Natural killer cell (primary cell): ENCODE measurements at regions not wholly inside any gene's neighbourhood (a gene's known extent, or its start where the extent isn't known, plus 50 kb on each side); places are given as distances from the start of the nearest gene placed in this dataset.

ENCODE experiments used
- ATAC-seq, 3 donors: fragments of 150-1000 bp in 2 of 3; fragments of 200-7000 bp in 1 of 3; cut with Tn5 transposase; 1 replicate in 1 of 3; 2 replicates in 2 of 3; pipeline ENCODE4 v1.10.0; 2021; ENCODE audit warnings: mild to moderate bottlenecking in 2 of 3, moderate library complexity in 2 of 3
- DNase-seq, 2 donors: peaks; one replicate each; pipeline versions ENCODE4 v3.0.0 to v3.0.0-alpha.2; 2013 to 2021; ENCODE audit warnings: mixed read lengths in 1 of 2
- H3K27ac ChIP-seq: one replicate; pipeline ENCODE4 v1.5.1; 2013; ENCODE audit warnings: mild to moderate bottlenecking, low read length
- H3K27me3 ChIP-seq: one replicate; pipeline ENCODE4 v1.6.1; 2013; ENCODE audit warnings: low read length; ENCODE audit not compliant: control insufficient read depth, insufficient read depth
- H3K36me3 ChIP-seq: one replicate; pipeline ENCODE4 v1.6.1; 2013; ENCODE audit warnings: low read length; ENCODE audit not compliant: control insufficient read depth, insufficient read depth
- H3K4me1 ChIP-seq: one replicate; pipeline ENCODE4 v1.6.1; 2013; ENCODE audit warnings: low read length; ENCODE audit not compliant: control insufficient read depth, insufficient read depth
- H3K4me3 ChIP-seq: one replicate; pipeline ENCODE4 v1.5.1; 2013; ENCODE audit warnings: low read length
- H3K9me3 ChIP-seq: one replicate; pipeline ENCODE4 v1.6.1; 2013; ENCODE audit warnings: low read length; ENCODE audit not compliant: control insufficient read depth, insufficient read depth
- H3K27ac Mint-ChIP-seq, 2 donors: one replicate each; pipeline ENCODE4 v1.8.0; 2022; ENCODE audit warnings: mild to moderate bottlenecking in 2 of 2, mixed read lengths in 2 of 2, moderate library complexity in 1 of 2
- H3K27me3 Mint-ChIP-seq, 2 donors: one replicate each; pipeline ENCODE4 v1.8.0; 2022; ENCODE audit warnings: low read depth in 2 of 2, mixed read lengths in 2 of 2
- H3K36me3 Mint-ChIP-seq: one replicate; pipeline ENCODE4 v1.8.0; 2022; ENCODE audit warnings: mixed read lengths
- H3K4me1 Mint-ChIP-seq, 2 donors: one replicate each; pipeline ENCODE4 v1.8.0; 2022; ENCODE audit warnings: mixed read lengths in 2 of 2
- H3K4me3 Mint-ChIP-seq: one replicate; pipeline ENCODE4 v1.8.0; 2022; ENCODE audit warnings: mild to moderate bottlenecking, moderate library complexity, mixed read lengths
- H3K9me3 Mint-ChIP-seq, 2 donors: one replicate each; pipeline ENCODE4 v1.8.0; 2022; ENCODE audit warnings: mixed read lengths in 2 of 2
- CTCF ChIP-seq: fragments of 200-600 bp; IDR thresholded peaks from one replicate; pipeline ENCODE4 v1.8.0; 2022; ENCODE audit warnings: antibody characterized with exemption
- WGBS: methylation state at CpG from one replicate; pipeline ENCODE4 v1.1.7; 2013; ENCODE audit warnings: missing lambda C conversion rate; ENCODE audit not compliant: insufficient coverage; 5-methylcytosine and 5-hydroxymethylcytosine counted together
- intact Hi-C: fragments of 100-400 bp; cut with micrococcal nuclease; formaldehyde crosslinking; loops from one replicate; pipeline ENCODE4 v1.14.2; 2022

GRCh38 chr2:217468042-217468830 lies 534.6 kb downstream of the TNS1 start:
- whole genome bisulfite sequencing: 83% methylated on average over 1 of the region's 2 CpGs
- Mint-ChIP-seq H3K27me3 (peaks cover 5 to 7% of the 10 kb centered on the region in 2 donors), H3K4me1 (no peaks in the 10 kb centered on the region), H3K9me3 (no peaks in the 10 kb centered on the region), H3K36me3 (no peaks in the 10 kb centered on the region), H3K27ac (no peak overlapping the region), H3K4me3 (no peak overlapping the region)
- H3K27ac ChIP-seq: no peak overlapping the region
- intact Hi-C loops: no loop called here
- DNase-seq (no peak), ATAC-seq (no peak)
- no peaks in the 10 kb centered on the region for H3K36me3 ChIP-seq
- no peaks in the 10 kb centered on the region for H3K27me3 ChIP-seq
- no peaks in the 10 kb centered on the region for H3K4me1 ChIP-seq
- no peak for TF ChIP-seq CTCF
- no peaks in the 10 kb centered on the region for H3K9me3 ChIP-seq
- no peak overlapping the region for H3K4me3 ChIP-seq

GRCh38 chr2:217467331-217467730 lies 535.5 kb downstream of the TNS1 start:
- no peaks in the 10 kb centered on the region for H3K36me3 Mint-ChIP-seq

GRCh38 chr2:217466805-217467204 lies 536.0 kb downstream of the TNS1 start:
- no peaks in the 10 kb centered on the region for H3K36me3 ChIP-seq
- no peaks in the 10 kb centered on the region for H3K4me1 ChIP-seq
- no peak overlapping the region for H3K4me3 Mint-ChIP-seq
- no peak for TF ChIP-seq CTCF
- H3K27me3 ChIP-seq: no peaks in the 10 kb centered on the region
- no peaks in the 10 kb centered on the region for H3K9me3 ChIP-seq
- intact Hi-C loops: no loop called here
- ATAC-seq (no peak), DNase-seq (no peak)
- H3K4me3 ChIP-seq: no peak overlapping the region
- no peaks in the 10 kb centered on the region for H3K27me3 Mint-ChIP-seq
- WGBS: 93% methylated on average over 2 of the region's 5 CpGs
- H3K9me3 Mint-ChIP-seq: no peaks in the 10 kb centered on the region
- H3K27ac ChIP-seq: no peak overlapping the region
- no peaks in the 10 kb centered on the region for H3K36me3 Mint-ChIP-seq
- no peaks in the 10 kb centered on the region for H3K4me1 Mint-ChIP-seq
- no peak overlapping the region for H3K27ac Mint-ChIP-seq

More at GRCh38 chr2:217467331-217467730, 535.5 kb downstream of the TNS1 start:
- no peak for TF ChIP-seq CTCF
- intact Hi-C loops: no loop called here
- Mint-ChIP-seq H3K4me3 (no peak overlapping the region), H3K27me3 (peaks cover 0 to 4% of the 10 kb centered on the region in 2 donors), H3K9me3 (no peaks in the 10 kb centered on the region), H3K27ac (no peak overlapping the region), H3K4me1 (no peaks in the 10 kb centered on the region)
- Histone ChIP-seq H3K4me1 (no peaks in the 10 kb centered on the region), H3K36me3 (no peaks in the 10 kb centered on the region), H3K27ac (no peak overlapping the region), H3K4me3 (no peak overlapping the region), H3K9me3 (no peaks in the 10 kb centered on the region), H3K27me3 (no peaks in the 10 kb centered on the region)
- ATAC-seq (no peak), DNase-seq (no peak)
- 77% methylated on average over 6 of the region's 8 CpGs for WGBS

- TF ChIP-seq CTCF: no peak
- Mint-ChIP-seq H3K4me3 (no peak overlapping the region), H3K36me3 (no peaks in the 10 kb centered on the region), H3K27ac (no peak overlapping the region), H3K9me3 (no peaks in the 10 kb centered on the region), H3K27me3 (no peaks in the 10 kb centered on the region), H3K4me1 (no peaks in the 10 kb centered on the region)
- Histone ChIP-seq H3K4me3 (no peak overlapping the region), H3K36me3 (no peaks in the 10 kb centered on the region), H3K4me1 (no peaks in the 10 kb centered on the region), H3K9me3 (no peaks in the 10 kb centered on the region), H3K27ac (no peak overlapping the region), H3K27me3 (no peaks in the 10 kb centered on the region)
- 86% methylated on average over 4 of the region's 4 CpGs for WGBS
- ATAC-seq (no peak), DNase-seq (no peak)
- intact Hi-C loops: no loop called here
Observed at GRCh38 chr2:217466104-217466503, 536.7 kb downstream of the TNS1 start.
